ENCODE measurements at regions not wholly inside any gene's neighbourhood (a gene's known extent, or its start where the extent isn't known, plus 50 kb on each side); places are given as distances from the start of the nearest gene placed in this dataset.
"Not testable (repeated sequence)": the region's sequence is repeated elsewhere in the genome, so short reads cannot be mapped to it uniquely, and the experiment has no call there.

DNA sequence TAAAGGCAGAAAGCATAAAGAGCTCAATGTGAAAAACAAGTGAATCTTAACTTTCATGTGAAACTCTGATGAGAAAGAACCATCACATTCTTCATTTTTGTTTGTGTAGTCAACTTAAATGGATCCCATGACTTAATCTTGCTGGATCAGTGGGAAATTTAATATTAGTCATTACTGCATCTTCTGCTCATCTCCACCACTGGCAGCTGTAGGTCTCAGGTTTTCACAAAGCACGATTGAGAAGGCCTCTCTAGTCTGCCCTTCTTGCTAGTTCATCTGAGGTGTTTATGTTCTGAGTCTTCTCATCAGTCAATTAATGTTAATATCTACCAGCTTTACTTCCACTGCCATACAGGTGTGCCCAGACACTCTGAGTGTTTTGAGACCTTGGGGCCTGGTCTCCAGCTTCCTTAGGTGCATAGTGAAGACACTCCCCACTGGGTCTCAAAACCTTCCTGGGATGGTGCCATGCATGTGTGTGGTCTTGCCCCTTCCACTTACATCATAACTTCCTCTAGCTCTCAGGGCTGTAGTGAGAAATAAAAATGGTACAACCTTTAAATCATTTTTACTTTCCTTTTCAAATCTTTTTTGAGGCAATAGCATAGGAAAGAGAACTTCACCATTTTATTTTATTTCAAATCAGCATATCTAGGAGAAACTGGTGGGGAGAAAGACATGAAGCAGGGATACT lies 421.6 kb upstream of the CBLB start:
- H3K4me1 ChIP-seq (ENCODE audit: control insufficient read depth, insufficient read depth, low read length): no peaks in the 10 kb centered on the region
- DNase-seq (ENCODE audit: low read depth): no peak
- no peaks in the 10 kb centered on the region for H3K9me3 ChIP-seq (ENCODE audit: control insufficient read depth, low read length)
- H3K9ac ChIP-seq (ENCODE audit: low read length): no peak overlapping the region
- no peak overlapping the region for H3K4me3 ChIP-seq (ENCODE audit: low read length)
- H3K36me3 ChIP-seq (ENCODE audit: control insufficient read depth, insufficient read depth, low read length, severe bottlenecking): no peaks in the 10 kb centered on the region
- no peaks in the 10 kb centered on the region for H3K27me3 ChIP-seq (replicated peaks; ENCODE audit: control insufficient read depth, insufficient read depth, low read length)

- no peak for DNase-seq (ENCODE audit: low read depth)
- no peak overlapping the region for H3K4me3 ChIP-seq (ENCODE audit: low read length)
- H3K9ac ChIP-seq (ENCODE audit: low read length): no peak overlapping the region
- no peaks in the 10 kb centered on the region for H3K4me1 ChIP-seq (ENCODE audit: control insufficient read depth, insufficient read depth, low read length)
- no peaks in the 10 kb centered on the region for H3K9me3 ChIP-seq (ENCODE audit: control insufficient read depth, low read length)
- no peaks in the 10 kb centered on the region for H3K27me3 ChIP-seq (replicated peaks; ENCODE audit: control insufficient read depth, insufficient read depth, low read length)
- no peaks in the 10 kb centered on the region for H3K36me3 ChIP-seq (ENCODE audit: control insufficient read depth, insufficient read depth, low read length, severe bottlenecking)
Measured at GRCh38 chr3:106293161-106293560, 424.3 kb upstream of the CBLB start.

- Histone ChIP-seq H3K9me3 (ENCODE audit: control insufficient read depth, low read length) (no peaks in the 10 kb centered on the region), H3K4me1 (ENCODE audit: control insufficient read depth, insufficient read depth, low read length) (peaks cover 2% of the 10 kb centered on the region), H3K27me3 (replicated peaks; ENCODE audit: control insufficient read depth, insufficient read depth, low read length) (no peaks in the 10 kb centered on the region), H3K4me3 (ENCODE audit: low read length) (no peak overlapping the region), H3K36me3 (ENCODE audit: control insufficient read depth, insufficient read depth, low read length, severe bottlenecking) (no peaks in the 10 kb centered on the region), H3K9ac (ENCODE audit: low read length) (no peak overlapping the region)
- DNase-seq (ENCODE audit: low read depth): no peak
Measured at GRCh38 chr3:106294121-106294520, 425.3 kb upstream of the CBLB start.

- Histone ChIP-seq H3K36me3 (ENCODE audit: control insufficient read depth, insufficient read depth, low read length, severe bottlenecking) (no peaks in the 10 kb centered on the region), H3K27me3 (replicated peaks; ENCODE audit: control insufficient read depth, insufficient read depth, low read length) (no peaks in the 10 kb centered on the region), H3K9ac (ENCODE audit: low read length) (no peak overlapping the region), H3K4me3 (ENCODE audit: low read length) (no peak overlapping the region), H3K4me1 (ENCODE audit: control insufficient read depth, insufficient read depth, low read length) (peaks cover 7% of the 10 kb centered on the region), H3K9me3 (ENCODE audit: control insufficient read depth, low read length) (no peaks in the 10 kb centered on the region)
- no peak for DNase-seq (ENCODE audit: low read depth)
Measured at GRCh38 chr3:106296062-106296461, 427.2 kb upstream of the CBLB start.

DNA sequence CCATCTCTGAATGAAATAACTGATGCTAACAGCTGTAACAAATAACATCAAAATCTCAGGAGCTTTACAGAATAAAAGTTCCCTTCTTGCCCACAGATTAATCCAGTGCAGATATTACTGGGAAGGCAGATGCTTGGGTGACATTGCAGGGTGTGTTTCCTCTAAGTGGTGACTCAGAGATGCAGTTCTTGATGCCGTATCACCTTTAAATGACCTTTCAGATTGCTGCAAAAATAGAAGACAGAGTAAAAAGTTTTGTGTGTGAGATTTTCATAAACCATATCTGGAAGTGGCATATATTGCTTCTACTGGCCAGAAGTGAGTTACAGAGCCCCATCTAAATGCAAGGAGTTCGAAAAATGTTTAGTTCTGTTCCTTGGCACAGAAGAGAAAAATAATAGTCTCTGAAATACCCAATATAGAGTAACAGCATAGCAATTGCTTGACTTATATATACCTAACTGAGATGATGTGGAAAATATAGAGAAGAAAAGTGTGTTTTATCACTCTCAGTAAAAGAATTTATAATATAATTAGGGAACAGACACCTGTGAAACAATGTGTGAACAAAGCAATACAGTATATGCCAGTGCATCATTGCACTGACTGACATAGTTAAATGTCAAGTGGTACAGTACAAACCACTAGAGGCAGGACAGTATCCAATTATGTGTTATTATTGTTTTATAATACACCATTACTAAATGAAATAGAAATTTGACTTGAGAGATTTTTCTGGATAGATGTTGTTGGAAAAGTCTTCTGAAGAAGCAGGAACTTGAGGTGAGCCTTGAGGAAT lies 430.7 kb upstream of the CBLB start:
- no peak overlapping the region for H3K9ac ChIP-seq (ENCODE audit: low read length)
- H3K9me3 ChIP-seq (ENCODE audit: control insufficient read depth, low read length): no peaks in the 10 kb centered on the region
- peaks cover 7% of the 10 kb centered on the region for H3K4me1 ChIP-seq (ENCODE audit: control insufficient read depth, insufficient read depth, low read length)
- peak; percentile 73 for DNase-seq (ENCODE audit: low read depth)
- no peaks in the 10 kb centered on the region for H3K27me3 ChIP-seq (replicated peaks; ENCODE audit: control insufficient read depth, insufficient read depth, low read length)
- H3K4me3 ChIP-seq (ENCODE audit: low read length): no peak overlapping the region
- no peaks in the 10 kb centered on the region for H3K36me3 ChIP-seq (ENCODE audit: control insufficient read depth, insufficient read depth, low read length, severe bottlenecking)

DNA sequence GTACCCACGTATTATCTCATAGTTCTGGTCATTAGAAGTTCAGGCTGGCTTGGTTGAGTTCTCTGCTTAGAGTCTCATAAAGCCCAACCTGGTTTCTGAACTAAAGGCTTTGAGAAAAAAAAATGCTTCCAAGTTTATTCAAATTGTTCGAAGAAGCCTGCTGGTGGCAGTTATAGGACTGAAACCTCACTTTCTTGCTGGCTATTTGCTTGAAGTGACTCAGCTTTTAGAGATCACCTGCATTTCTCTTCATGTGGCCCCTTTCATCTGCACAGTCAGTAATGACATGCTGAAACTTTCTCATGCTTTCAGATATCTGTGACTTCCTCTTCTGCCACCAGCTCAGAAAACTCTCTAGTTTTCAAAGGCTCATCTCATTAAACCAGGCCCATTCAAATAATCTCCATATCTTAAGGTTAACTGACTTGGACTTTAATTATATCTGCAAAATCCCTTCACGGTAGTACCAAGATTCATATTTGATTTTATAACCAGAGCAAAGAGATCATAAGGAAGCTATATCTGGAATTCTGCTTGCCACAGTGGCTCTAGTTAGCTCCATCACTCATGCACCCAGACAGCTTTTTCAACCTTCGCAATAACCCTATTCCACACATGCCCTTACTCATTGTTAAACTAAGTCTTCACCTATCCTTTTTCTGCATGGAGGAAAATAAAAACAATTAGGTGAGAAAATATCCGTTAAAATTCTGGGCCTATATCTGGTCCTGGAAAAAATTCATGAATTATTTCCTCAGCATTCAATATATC lies 433.8 kb upstream of the CBLB start:
- no peak overlapping the region for H3K9ac ChIP-seq (ENCODE audit: low read length)
- no peaks in the 10 kb centered on the region for H3K27me3 ChIP-seq (replicated peaks; ENCODE audit: control insufficient read depth, insufficient read depth, low read length)
- DNase-seq (ENCODE audit: low read depth): no peak
- H3K9me3 ChIP-seq (ENCODE audit: control insufficient read depth, low read length): no peaks in the 10 kb centered on the region
- H3K4me1 ChIP-seq (ENCODE audit: control insufficient read depth, insufficient read depth, low read length): peaks cover 21% of the 10 kb centered on the region
- H3K4me3 ChIP-seq (ENCODE audit: low read length): no peak overlapping the region
- no peaks in the 10 kb centered on the region for H3K36me3 ChIP-seq (ENCODE audit: control insufficient read depth, insufficient read depth, low read length, severe bottlenecking)

DNA sequence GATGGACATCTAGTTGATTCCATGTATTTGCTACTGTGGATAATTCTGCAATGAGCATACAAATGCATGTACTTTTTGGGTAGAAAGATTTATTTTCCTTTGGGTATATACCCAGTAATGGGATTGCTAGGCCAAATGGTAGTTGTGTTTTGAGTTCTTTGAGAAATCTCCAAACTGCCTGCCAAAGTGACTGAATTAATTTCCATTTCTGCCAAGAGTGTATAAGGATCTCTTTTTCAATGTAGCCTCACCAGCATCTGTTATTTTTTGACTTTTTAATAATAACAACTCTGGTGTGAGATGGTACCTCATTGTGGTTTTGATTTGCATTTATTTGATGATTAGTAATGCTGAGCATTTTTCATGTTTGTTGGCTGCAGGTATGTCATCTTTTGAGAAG lies 435.0 kb upstream of the CBLB start:
- Histone ChIP-seq H3K4me1 (ENCODE audit: control insufficient read depth, insufficient read depth, low read length) (peaks cover 21% of the 10 kb centered on the region), H3K9ac (ENCODE audit: low read length) (no peak overlapping the region)
- no peak for DNase-seq (ENCODE audit: low read depth)

DNA sequence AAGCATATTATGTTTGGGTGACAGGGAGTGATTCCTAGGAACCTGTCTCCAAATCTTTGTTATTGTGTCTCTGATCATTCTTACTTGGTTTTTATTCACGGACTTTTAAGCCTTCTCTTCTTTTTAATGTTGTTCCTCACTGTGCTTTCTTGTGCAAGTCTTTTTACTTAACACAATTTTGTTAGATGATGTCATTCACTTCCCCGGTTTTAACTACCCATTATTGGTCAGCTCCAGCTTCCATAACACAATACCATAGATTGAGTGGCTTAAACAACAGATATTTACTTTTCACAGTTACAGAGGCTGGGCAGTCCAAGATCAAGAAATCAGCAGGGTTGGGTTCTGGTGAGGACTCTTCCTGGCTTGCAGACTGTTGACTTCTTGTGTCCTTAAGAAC lies 436.3 kb upstream of the CBLB start:
- Histone ChIP-seq H3K36me3 (ENCODE audit: control insufficient read depth, insufficient read depth, low read length, severe bottlenecking) (no peaks in the 10 kb centered on the region), H3K4me1 (ENCODE audit: control insufficient read depth, insufficient read depth, low read length) (peaks cover 14% of the 10 kb centered on the region), H3K27me3 (replicated peaks; ENCODE audit: control insufficient read depth, insufficient read depth, low read length) (no peaks in the 10 kb centered on the region), H3K4me3 (ENCODE audit: low read length) (no peak overlapping the region), H3K9ac (ENCODE audit: low read length) (no peak overlapping the region), H3K9me3 (ENCODE audit: control insufficient read depth, low read length) (no peaks in the 10 kb centered on the region)
- no peak for DNase-seq (ENCODE audit: low read depth)

More for the DNA sequence above, 435.0 kb upstream of the CBLB start:
- no peak overlapping the region for H3K4me3 ChIP-seq (ENCODE audit: low read length)
- no peaks in the 10 kb centered on the region for H3K9me3 ChIP-seq (ENCODE audit: control insufficient read depth, low read length)
- H3K27me3 ChIP-seq (replicated peaks; ENCODE audit: control insufficient read depth, insufficient read depth, low read length): no peaks in the 10 kb centered on the region
- no peaks in the 10 kb centered on the region for H3K36me3 ChIP-seq (ENCODE audit: control insufficient read depth, insufficient read depth, low read length, severe bottlenecking)

- Histone ChIP-seq H3K9me3 (ENCODE audit: control insufficient read depth, low read length) (no peaks in the 10 kb centered on the region), H3K9ac (ENCODE audit: low read length) (no peak overlapping the region), H3K4me1 (ENCODE audit: control insufficient read depth, insufficient read depth, low read length) (peaks cover 14% of the 10 kb centered on the region), H3K36me3 (ENCODE audit: control insufficient read depth, insufficient read depth, low read length, severe bottlenecking) (no peaks in the 10 kb centered on the region), H3K4me3 (ENCODE audit: low read length) (no peak overlapping the region), H3K27me3 (replicated peaks; ENCODE audit: control insufficient read depth, insufficient read depth, low read length) (no peaks in the 10 kb centered on the region)
- no peak for DNase-seq (ENCODE audit: low read depth)
Measured at GRCh38 chr3:106305882-106306435, 437.1 kb upstream of the CBLB start.

DNA sequence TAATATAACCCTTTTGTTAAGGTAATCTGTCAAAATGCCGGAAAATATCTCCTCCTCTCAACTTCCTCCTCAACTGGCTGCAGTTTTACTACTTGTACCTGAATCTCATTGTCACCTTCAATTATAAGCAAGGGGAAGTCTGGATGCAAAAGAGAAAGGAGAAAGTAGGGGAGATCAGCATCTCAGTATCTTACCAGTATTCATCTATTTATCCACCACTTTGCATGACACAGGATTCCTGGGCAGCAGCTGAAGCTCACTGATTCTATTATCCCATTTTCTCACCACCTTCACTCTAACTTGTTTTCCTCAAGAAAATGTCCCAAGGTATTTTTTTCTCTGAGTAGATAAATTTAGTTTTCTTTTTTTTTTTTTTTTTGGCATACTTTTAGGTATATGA lies 440.5 kb upstream of the CBLB start:
- H3K36me3 ChIP-seq (ENCODE audit: control insufficient read depth, insufficient read depth, low read length, severe bottlenecking): no peaks in the 10 kb centered on the region
- H3K4me3 ChIP-seq (ENCODE audit: low read length): no peak overlapping the region
- H3K9ac ChIP-seq (ENCODE audit: low read length): no peak overlapping the region
- H3K9me3 ChIP-seq (ENCODE audit: control insufficient read depth, low read length): no peaks in the 10 kb centered on the region
- no peak for DNase-seq (ENCODE audit: low read depth)
- peaks cover 14% of the 10 kb centered on the region for H3K4me1 ChIP-seq (ENCODE audit: control insufficient read depth, insufficient read depth, low read length)
- H3K27me3 ChIP-seq (replicated peaks; ENCODE audit: control insufficient read depth, insufficient read depth, low read length): no peaks in the 10 kb centered on the region

DNA sequence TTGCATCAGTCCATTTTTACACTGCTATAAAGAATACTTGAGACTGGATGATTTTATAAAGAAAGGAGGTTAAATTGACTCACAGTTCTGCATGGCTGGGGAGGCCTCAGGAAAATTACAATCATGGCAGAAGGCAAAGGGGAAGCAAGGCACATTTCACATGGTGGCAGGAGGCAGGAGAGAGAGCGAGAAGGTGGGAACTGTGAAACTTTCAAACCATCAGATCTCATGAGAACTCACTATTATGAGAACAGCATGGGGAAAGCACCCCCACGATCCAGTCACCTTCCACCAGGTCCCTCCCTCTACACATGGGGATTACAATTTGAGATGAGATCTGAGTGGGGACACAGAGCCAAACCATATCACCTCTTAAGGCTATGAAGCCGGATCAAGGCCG lies 441.0 kb upstream of the CBLB start:
- not testable (repeated sequence) for H3K27me3 ChIP-seq (replicated peaks; ENCODE audit: control insufficient read depth, insufficient read depth, low read length); H3K9ac ChIP-seq (ENCODE audit: low read length); H3K9me3 ChIP-seq (ENCODE audit: control insufficient read depth, low read length); H3K36me3 ChIP-seq (ENCODE audit: control insufficient read depth, insufficient read depth, low read length, severe bottlenecking); H3K4me3 ChIP-seq (ENCODE audit: low read length); DNase-seq (ENCODE audit: low read depth)
- peaks cover 14% of the 10 kb centered on the region for H3K4me1 ChIP-seq (ENCODE audit: control insufficient read depth, insufficient read depth, low read length)
